Left hindlimb (tissue), 1 donor: ENCODE measurements at regions not wholly inside any gene's neighbourhood (a gene's known extent, or its start where the extent isn't known, plus 50 kb on each side); places are given as distances from the start of the nearest gene placed in this dataset.
"Not testable (repeated sequence)": the region's sequence is repeated elsewhere in the genome, so short reads cannot be mapped to it uniquely, and the experiment has no call there.

Experiments used
- DNase-seq: peaks from one replicate; pipeline ENCODE4 v3.0.0-alpha.2; 2018

DNA sequence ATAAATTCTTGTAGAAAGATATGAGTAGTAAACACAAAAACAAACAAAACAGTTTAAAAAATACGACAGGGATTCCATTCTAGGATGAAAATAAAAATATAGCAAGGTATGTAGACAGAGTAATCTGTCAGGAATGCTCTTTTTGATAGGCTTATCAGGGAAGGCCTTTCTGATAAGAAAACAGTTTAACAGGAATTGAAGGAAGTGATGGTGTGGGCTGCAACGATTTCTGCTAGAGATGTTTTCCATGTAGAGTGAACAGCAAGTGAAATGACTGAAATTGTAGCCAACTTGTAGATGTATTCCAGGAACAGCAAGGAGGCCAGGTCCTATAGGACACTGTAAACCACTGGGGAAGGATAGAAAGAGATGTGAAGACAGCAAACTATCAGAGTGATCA is 689.7 kb upstream of the GJE1 start:
- DNase-seq = no peak

DNA sequence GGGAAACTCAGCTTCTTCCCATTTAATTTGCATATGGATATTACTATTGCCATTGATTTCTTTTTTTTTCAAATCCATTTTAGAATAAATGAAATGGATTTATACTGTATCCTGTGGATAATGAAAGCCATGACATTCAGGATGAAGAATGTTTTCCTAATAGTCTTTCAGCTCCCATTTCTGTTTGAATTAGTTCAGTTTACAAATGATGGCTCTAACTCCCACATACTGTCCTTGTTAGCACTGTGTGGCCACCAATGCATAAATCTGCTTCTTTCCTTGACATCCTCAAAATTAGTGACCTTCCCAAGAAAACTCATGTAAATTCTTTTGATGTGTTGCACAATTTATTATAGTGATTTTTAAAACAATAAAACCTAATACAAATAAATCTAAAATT is 693.2 kb upstream of the GJE1 start:
- DNase-seq = no peak

DNA sequence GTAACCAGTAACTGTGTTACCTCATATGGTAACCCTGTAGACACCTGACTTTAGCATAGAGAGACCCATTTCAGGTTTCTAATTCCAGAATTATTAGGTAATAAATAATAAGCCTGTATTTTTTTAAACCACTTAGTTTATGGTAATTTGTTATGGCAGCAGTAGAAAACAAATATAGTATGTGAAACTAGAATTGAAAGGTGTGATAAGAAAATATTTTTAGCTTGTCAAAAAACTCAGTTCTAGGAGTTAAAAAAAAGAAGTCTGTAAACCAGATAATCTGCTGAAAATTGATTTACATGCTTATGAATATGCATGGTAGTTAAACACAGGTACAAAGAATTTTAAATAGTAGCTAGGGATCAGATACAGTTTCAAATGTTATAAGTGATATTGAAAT is 695.0 kb upstream of the GJE1 start:
- DNase-seq = no peak

- no peak for DNase-seq
These were observed 695.7 kb upstream of the GJE1 start for GRCh38 chr6:141437011-141437410.

- DNase-seq = no peak
These were observed 706.2 kb upstream of the GJE1 start for GRCh38 chr6:141426400-141426980.

- DNase-seq = no peak
These were observed 711.3 kb upstream of the GJE1 start for GRCh38 chr6:141421378-141421777.

GRCh38 chr6:141418076-141418475 is 714.6 kb upstream of the GJE1 start:
- no peak for DNase-seq

DNA sequence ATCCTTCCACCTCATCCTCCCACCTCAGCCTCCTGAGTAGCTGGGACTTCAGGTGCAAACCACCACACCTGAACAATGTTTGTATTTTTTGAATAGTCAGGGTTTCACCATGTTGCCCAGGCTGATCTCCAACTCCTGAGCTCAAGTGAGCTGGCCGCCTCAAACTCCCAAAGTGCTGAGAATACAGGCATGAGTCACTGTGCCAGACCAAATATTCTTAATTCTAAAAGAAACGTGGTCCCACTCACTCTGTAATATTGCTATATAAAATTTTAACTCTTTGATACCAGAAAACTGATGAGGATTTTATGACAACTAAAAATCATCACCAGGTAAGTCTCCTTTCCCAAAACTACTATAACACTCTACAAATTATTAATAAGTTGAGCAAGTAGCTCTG is 716.8 kb upstream of the GJE1 start:
- DNase-seq = no peak

DNA sequence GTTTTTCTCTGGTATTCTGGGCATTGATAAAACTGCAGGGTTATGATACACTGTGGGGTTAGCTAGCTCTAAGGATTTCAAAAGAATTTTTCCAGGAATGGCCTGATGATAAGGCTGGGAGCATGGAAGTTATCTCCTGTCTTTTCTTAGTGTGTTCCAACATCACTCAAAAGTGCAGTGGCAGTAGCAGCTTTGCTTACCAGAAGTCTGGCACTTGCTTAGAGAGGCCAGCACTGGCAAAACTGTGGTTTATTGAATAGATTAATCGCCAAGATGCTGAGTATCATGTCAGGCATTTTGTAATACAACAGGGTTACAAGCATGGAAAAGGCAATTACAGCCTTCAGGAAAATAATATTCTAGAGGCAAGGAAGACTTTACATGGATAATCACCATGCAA is 719.5 kb upstream of the GJE1 start:
- no peak for DNase-seq

DNA sequence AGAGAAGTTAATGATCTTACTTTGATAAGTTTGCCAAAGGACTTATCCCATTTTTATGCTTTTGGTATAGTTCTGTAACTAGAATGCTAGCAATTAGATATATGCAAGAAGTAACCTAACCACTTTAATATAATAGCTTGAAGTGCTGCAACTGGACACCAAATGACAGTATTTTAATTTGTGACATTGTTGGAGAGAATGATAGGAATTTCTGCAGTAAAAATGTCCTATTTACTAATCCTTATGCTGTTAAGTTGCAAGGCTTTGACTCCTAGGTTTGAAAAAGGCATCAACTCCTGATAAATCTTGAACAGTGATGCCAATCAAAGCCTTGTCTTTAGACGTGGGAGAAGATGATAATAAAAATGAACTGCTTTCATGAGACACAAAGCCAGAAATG is 726.0 kb upstream of the GJE1 start:
- no peak for DNase-seq

- no peak for DNase-seq
These were observed 728.9 kb upstream of the GJE1 start for GRCh38 chr6:141403827-141404226.

- no peak for DNase-seq
These were observed 729.6 kb upstream of the GJE1 start for GRCh38 chr6:141403103-141403502.

GRCh38 chr6:141402489-141402888 is 730.2 kb upstream of the GJE1 start:
- DNase-seq = no peak

DNA sequence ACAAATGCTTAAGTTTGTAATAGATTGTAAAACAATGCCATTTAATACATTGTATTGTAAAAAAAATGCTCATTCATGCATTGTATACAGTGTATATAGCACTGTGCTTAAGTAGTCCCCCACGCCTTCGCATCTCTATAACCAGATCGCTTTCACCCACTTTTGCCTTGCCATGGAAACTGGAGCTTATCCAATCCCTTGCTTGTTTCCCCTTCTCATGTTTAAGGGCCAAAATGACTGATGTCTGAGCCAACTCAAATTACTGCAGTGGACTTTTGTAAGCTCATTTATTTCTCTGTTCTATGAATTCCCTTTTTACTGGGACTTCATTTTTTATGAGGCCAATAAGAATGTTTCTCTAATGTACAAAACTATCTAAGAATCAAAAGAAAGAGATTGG is 730.9 kb upstream of the GJE1 start:
- DNase-seq = peak; percentile 27

DNA sequence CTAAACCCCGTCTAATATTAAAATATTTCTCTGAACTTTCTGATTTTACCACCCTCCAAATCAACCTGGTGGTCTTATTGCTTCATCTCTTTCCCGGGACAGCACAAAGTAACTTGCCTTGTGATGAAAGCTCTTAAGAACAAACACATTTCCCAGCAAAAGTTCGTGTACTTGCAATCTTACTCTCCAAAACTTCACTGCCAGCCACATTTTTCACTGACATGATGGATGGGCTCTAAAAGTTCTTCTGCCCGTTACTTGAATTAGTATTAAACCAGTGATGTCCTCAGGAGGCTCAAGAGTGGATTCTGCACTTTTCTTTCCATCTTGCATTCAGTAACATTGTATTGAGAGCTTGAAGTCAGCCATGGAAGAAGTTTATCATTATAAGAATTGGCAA is 731.6 kb upstream of the GJE1 start:
- peak; percentile 27 for DNase-seq

DNA sequence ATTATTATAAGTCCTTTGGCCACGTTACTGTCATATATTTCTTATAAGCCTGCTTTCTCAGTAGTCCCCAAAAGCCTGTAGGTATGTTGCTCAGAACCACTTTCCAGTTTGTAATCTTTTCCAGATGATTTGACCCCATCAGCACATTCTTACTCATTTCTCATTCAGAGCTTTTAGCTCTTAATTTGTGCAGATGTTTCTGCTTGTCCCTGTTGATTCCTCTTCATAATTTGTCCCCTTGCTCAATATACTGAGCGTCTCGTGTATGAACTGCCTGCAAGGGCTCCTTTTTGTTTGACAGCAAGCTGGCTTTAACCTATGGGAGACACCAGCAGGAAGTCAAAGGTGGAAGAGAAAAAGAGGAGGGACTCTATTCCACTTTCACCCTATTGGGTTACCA is 733.8 kb upstream of the GJE1 start:
- no peak for DNase-seq

DNA sequence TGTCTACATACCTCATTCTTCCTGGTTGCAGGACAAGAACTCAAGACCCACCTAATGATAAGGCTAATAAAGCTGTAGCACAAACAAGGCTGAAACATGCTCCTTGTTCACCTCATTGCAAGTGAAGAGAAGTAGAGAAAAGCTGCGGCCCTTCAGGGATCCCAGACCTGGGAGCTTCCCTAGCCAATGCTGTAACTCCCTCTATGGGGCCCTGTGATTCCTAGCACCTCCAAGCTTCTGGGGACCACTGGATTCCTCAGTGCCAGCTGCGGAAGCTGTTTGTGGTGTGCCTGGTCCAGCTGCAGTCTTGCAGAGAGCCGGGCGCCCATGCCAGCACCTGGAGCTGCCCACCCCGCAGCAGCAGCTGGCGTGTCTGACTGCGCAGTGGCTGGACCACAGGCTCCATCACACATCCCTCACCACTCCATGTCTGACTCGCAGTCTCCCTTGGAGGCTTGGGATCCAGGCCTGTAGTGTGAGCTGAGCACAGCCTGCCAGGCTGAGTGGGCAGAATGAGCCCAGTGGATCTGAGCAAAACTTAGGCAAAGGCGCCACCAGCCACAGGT is 737.2 kb upstream of the GJE1 start:
- no peak for DNase-seq

GRCh38 chr6:141394565-141395051 is 738.1 kb upstream of the GJE1 start:
- DNase-seq = no peak

DNA sequence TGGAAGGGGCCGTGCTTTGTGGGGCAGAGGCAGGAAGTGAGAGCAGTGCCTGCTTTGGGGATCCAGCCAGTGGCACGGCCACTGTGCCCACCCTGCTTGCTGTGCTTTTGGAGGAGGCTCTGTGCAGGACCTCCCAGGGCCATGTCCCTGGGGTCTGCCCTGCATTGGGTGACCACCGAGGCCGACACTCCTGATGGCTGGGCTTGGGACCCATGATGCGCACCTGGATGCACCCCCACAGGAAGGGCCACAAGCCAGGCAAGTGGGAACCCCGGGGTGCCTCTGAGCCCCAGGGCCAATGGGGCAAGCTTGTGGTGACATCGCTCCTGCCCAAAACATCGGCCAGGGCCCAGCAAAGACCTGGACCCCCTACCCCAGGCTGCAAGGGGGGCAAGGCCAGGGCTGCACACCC is 738.6 kb upstream of the GJE1 start:
- DNase-seq = no peak

- DNase-seq = no peak
These were observed 739.2 kb upstream of the GJE1 start for GRCh38 chr6:141393405-141394124.

GRCh38 chr6:141391135-141391534 is 741.6 kb upstream of the GJE1 start:
- DNase-seq = not testable (repeated sequence)

GRCh38 chr6:141388666-141389065 is 744.1 kb upstream of the GJE1 start:
- DNase-seq = no peak

DNA sequence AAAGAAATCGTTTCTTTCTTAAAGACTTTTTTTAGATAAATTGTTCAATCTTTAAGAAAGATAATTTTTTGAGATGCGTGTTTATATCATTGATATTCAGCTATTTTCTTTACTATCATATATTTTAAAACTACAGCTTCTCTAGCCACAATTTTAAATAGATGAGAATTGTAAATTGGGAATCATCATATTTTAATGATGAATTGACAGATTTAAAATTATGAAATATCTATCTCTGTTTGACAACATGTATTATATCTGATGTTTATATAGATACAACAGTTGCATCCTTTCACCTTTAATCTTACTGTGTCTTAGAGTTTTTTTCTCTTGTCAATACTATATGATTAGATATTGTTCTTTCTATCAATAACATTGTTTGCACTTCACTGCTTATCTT is 762.3 kb upstream of the GJE1 start:
- DNase-seq = no peak

- not testable (repeated sequence) for DNase-seq
These were observed 765.9 kb upstream of the GJE1 start for GRCh38 chr6:141366796-141367195.

GRCh38 chr6:141364694-141365093 is 768.0 kb upstream of the GJE1 start:
- no peak for DNase-seq
